Right renal pelvis (tissue), 4 donors: ENCODE measurements at regions not wholly inside any gene's neighbourhood (a gene's known extent, or its start where the extent isn't known, plus 50 kb on each side); places are given as distances from the start of the nearest gene placed in this dataset.
A peak's percentile ranks its signal among the peaks of the same experiment; 100 is the strongest.

Source experiments
- DNase-seq, 4 donors: peaks; one replicate each; pipeline ENCODE4 v3.0.0-alpha.2; 2013; ENCODE audit warnings: low read depth in 4 of 4, low spot score in 3 of 4, missing footprints in 1 of 4

DNA sequence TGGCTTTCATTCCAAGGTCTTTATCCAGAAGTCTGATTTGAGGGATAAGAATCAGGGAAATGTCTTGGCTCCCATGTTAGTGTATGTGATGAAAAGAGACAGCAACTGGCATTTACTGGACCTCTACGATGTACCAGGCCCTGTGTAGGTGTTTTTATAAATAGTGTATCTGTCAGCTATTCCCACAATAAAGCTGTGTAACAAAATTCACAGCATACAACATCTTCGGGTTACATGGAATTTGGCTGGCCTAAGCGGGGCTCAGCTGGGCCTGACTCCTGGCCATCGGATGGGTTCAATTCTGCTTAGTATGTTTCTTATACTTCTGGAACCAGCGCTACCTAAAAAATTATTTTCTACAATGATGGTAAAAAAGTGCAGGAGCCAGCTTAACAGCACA lies 128.2 kb downstream of the SNX5 start:
- no peak for DNase-seq

- DNase-seq = no peak
Observed at GRCh38 chr20:17838921-17839320, 129.7 kb downstream of the SNX5 start.

- no peak for DNase-seq
Observed at GRCh38 chr20:17837179-17837578, 131.4 kb downstream of the SNX5 start.

DNA sequence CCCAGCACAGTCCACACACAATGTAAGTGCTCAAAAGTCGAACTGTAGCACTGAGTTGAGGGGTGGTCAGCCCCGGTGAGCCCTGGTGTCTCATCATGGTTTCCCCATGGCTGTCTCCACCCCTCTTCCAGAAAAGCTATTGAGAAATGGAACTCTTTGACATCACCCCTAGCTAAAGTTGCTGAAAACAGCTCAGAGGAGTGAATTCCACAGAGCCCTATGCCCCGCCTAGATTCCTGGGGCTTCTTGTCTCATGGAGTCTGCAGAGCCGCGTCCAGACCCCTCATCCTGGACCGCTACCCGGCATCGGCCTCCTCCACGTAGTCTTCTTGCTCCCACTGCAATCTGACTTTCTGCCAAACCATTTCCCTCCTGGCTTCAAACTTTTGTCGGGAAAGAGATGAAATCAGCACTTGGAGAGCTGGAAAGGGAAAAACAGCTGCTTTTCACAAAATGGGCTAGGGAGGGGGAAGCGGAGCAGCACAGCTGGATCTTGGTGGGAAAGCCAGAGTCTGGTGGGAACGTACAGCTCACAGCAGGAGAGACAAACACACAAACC lies 132.2 kb downstream of the SNX5 start:
- DNase-seq = peak in 3 of 4 donors; percentile 56 to 65 (median 63)

- no peak for DNase-seq
Observed at GRCh38 chr20:17835934-17836300, 132.7 kb downstream of the SNX5 start.

GRCh38 chr20:17835240-17835933 lies 133.2 kb downstream of the SNX5 start:
- DNase-seq = no peak

GRCh38 chr20:17834804-17835203 lies 133.8 kb downstream of the SNX5 start:
- no peak for DNase-seq

GRCh38 chr20:17833036-17833674 lies 133.4 kb downstream of the BANF2 start:
- no peak for DNase-seq

- no peak for DNase-seq
Observed at GRCh38 chr20:17832236-17832915, 132.6 kb downstream of the BANF2 start.

DNA sequence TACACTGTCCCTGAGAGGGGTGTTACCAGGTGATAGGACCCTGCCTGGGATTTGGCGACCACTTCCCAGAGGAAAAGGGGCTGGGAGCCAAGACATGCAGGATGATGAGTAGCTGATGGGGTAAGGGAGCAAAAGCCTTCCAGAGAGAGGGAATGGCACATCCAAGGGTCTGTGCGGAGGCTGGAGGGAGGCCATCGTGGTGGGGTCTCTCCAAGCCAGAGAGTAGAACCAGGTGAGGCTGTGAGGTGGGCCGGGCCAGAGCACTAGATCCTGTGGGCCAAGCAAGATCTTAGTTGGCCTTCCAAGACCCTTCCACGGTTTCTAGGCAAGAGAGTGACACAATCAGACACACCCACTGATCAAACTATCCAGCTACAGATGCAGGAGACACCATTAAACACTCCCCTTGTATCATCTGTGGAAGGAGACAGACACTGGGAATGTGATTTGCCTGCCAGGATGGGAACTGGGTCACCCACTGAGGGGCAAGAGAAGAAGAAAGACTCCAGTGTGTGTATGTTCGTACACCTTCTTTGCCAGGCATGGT lies 128.9 kb downstream of the BANF2 start:
- DNase-seq = no peak

GRCh38 chr20:17827759-17828559 lies 128.2 kb downstream of the BANF2 start:
- no peak for DNase-seq

DNA sequence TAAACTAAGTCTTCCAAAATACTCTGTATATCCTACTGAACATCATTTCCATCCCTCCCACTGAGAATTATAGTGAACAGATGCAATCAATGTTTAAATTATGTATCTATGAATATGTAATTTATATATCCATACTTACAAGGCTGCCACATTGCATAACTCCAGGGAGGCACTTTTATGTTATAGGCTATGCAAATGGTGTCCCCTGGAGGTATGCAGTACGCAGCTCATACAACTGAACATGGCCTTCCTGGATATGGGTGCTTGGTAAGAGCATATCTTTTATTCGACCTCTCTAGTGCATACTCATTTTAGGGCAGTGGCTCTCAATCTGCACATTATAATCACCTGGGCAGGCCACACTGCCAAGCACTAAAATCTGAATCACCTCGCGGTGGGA lies 127.3 kb downstream of the BANF2 start:
- no peak for DNase-seq

GRCh38 chr20:17825960-17826843 lies 126.4 kb downstream of the BANF2 start:
- DNase-seq = no peak

GRCh38 chr20:17825252-17825959 lies 125.6 kb downstream of the BANF2 start:
- DNase-seq = no peak

- no peak for DNase-seq
Observed at GRCh38 chr20:17824676-17825251, 125.0 kb downstream of the BANF2 start.

DNA sequence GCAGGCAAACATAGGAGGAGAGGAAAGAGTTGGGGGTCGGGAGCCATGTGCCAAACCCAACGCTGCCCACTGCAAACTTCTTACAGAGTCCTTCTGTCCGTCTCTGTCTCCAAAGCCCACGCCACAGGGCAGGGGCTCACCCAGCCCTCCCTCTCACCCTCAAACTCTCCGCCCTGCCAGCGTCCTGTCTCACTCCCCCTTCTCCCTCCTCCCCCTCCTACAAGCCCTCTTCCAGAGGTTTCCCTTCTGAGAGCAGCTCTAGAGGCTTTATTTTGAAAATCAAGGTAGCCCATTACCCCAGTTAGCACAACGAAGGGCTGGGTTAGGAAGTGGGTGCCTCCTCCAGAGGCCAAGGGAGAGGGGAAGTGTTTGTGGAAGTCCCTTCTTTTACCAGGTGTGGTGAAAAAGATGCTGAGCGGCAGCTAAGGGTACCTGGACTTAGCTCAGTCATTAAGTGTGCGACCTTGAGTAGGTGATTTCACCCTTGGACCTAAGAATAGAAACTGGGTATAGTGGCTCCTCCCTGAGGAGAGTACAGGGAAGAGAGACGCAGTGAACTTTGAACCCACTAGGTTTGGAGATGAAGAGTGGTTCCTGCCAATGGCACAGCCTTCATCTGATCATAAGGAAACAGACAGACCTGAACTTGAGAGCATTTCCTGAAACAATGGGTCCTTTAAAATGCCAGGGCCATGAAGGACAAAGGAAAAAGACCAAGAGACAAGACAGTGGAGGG lies 123.8 kb downstream of the BANF2 start:
- no peak for DNase-seq

GRCh38 chr20:17822540-17823408 lies 123.0 kb downstream of the BANF2 start:
- DNase-seq = no peak
